A204.1 (cell line): ENCODE measurements at regions not wholly inside any gene's neighbourhood (a gene's known extent, or its start where the extent isn't known, plus 50 kb on each side); places are given as distances from the start of the nearest gene placed in this dataset.

ENCODE experiments used
- FAIRE-seq: peaks from 2 replicates; lab custom pipeline; 2012; peaks lifted over from hg19 to GRCh38; lab: Jason Lieb, UNC

DNA sequence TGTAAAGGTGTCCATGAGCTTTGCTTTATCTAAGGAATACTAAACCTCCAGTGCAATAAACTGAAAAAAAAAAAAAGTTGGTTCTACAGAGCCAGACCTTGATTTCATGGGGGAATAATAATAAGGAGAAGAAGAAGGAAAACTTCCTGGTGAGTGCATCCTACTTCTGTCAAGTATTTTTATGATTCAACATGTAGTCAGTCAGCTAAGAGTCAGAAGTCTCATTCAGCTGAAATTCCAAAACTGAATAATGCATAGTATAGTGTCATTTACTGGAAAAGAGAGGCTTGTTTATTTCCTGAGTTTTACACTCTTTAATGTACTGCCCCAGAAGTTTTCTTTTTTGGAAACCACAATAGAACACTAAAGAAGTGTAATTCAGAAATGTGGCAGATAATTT, 77.8 kb upstream of the TACR1 start:
- FAIRE-seq, result no peak

DNA sequence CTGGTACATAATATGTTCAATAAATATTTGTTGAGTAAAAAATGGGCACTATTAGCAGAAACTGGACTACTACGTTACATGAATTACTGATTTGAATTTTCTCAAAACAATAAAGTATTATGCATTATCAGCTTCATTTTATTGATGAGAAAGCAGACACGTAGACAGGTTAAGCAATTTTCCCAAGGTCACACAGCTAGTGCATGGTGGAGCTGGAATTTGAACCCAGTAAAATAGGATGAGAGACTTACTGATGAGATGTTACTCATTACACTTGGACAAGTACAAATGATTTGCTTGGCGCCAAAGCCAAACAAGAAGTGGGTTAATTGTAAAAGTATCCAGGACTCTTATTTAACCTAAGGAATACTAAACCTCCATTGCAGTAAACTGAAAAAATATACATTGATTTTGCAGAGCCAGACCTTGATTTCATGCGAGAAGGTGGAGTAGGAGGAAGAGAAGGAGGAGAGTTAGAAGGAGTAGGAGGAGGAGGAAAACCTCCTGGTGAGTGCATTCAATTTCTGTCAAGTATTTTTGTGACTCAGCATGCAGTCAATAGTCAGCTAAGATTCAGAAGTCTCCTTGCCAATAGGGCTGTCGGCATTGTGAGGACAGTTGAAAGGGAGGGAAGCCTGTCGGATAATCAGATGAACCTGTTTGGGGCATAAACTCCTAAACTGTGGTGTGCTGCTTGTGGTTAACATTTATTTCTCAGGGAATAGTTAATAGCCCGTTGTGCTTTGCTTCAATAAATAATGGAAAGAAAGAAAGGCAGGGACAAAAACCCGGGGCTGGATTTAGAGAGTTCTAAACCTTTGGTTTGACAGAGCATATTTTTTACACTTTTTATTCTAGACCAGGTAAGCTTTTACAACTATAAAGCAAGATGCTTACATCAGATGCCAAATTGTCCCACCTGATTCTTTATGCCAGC, 77.0 kb upstream of the TACR1 start:
- no peak for FAIRE-seq

DNA sequence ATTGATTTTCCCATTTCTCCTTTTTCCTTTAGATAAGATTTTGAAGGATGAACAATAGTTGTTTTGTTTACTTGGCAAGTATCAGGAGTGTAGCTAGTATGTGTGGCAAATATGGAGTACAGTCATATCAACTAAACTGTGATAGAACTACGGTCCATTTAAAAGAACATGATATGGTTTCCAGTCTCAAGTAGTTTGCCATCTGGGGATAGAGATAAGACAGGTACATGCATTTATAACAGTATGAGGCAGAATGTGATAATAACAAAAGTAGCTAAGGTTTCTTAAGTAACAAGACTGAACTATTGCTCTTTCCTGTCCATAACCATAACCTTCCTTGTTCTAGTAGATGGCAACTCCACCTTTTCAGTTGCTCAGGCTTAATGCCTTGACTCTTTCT, 75.6 kb upstream of the TACR1 start:
- FAIRE-seq, result no peak

DNA sequence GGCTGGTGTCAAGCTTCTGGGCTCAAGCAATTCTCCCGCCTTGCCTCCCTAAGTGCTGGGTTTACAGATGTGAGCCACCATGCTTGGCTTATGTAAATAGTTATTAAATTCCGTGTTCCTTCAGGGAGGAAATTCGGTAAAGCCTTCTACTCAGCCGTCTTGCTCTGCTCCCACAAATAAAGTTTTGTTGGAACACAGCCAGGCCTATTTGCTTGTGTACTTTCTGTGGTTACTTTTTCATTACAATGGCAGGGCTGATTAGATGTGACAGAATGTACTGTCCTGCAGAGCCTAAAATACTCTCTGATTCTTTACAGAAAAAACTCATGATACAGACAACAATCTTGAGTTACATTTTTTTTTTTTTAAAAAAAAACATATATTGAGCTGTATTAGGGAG, 68.8 kb upstream of the TACR1 start:
- FAIRE-seq, result no peak

DNA sequence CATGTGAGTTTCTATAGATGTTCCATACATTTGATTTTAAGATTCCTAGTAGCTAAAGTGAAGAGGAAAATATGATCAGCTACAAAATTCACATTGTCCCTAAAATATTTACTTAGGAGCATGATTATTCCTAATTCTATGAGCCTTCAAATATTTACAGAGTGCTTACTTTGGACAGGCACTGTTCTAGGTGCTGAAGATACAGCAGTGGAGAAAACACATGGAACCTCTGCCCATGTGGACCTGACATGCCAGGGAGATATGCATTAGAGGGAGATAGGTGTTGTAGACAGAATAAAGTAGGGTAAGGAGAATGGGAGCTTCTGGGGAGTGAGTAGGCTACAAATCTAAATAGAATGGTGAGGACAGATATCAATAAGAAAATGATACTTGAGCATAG, 62.6 kb upstream of the TACR1 start:
- FAIRE-seq, result no peak

DNA sequence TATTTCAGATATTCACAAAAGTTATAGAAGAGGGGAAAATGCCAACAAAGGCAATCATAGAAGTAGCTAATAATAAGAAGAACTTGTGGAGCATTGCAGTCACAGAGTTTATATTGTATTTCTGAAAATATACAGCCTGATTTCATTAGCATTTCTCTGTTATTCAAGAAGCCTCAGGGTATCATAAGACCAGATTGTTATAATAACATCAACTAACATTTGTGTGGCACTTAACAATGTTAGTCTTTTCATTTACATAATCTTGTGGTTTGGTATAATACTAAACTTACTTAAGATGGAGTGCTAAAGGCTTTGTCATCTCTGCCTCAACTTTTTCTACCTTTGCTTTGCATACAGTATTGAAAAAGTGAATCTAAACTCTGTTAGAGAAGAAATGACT, 61.6 kb upstream of the TACR1 start:
- no peak for FAIRE-seq

DNA sequence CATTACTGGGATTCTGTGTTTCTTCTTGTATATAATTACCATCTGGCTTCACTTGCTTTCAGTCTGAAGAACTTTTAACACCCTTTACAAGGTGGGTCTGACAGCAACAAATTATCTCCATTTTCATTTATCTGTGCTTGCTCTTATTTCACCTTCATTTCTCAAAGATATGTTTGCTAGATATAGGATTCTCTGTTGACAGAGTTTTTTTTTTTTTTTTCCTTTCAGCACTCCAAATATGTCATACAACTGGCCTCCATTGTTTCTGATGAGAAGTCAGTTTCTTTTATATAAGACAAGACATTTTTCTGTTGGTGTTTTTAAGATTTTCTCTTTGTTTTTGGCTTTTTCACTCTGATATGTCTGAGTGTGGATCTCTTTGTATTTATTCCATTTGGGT, 59.3 kb upstream of the TACR1 start:
- FAIRE-seq, result no peak

DNA sequence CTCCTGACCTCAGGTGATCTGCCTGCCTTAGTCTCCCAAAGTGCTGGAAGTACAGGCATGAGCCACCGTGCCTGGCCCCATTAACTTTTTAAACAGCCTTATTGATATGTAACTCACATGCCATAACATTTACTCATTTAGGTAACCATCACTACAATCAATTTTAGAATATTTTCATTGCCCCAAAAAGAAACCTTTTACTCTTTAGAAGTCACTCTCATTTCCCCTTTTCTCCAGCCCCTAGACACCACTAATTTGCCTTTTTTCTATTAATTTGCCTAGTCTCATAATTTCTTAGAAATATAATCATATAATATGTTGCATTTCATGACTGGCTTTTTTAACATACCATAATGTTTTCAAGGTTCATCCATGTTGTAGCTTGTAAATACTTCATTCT, 57.2 kb upstream of the TACR1 start:
- FAIRE-seq, result no peak

DNA sequence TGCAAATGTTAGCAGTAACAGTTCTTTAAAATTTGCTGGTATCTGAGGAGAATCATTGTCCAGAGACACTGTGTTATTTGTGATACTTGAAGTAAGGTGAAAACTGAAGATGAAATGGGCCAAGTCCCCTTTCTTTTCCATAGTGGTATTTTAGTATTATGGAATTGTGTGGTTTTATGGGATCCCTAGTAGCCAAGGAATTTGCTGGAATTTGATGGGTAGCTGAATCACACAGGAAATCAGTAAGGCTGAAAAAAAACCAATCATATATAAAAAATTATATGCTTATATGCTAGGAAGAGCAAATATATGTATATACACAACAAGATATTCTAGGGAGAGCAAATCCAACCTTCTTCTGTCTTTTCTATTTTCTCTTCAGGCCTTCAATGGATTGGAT, 54.2 kb upstream of the TACR1 start:
- no peak for FAIRE-seq

DNA sequence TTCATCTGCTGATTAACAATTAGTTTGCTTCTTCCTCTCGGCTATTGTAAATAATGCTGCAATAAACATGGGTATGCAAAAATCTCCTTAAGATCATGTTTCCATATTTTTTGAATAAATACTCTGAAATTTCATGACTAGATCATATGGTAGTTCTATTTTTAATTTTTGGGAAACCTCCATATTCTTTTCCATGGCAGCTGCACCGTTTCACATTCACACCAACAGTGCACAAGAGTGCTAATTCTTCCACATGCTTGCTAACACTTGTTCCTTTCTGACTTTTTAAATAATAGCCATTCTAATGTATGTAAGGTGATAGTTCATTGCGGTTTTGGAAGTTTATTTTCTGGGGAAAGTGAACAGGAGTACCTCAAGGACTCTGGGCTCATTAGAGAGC, 52.6 kb upstream of the TACR1 start:
- no peak for FAIRE-seq
